Stimulated activated CD4-positive, alpha-beta T cell treated with anti-CD3 and anti-CD28 coated beads, Interleukin-12 subunit alpha, Interleukin-12 subunit beta, amount 100 ng/mL, for 24 hours (primary cell): ENCODE measurements at regions not wholly inside any gene's neighbourhood (a gene's known extent, or its start where the extent isn't known, plus 50 kb on each side); places are given as distances from the start of the nearest gene placed in this dataset.
"Not testable (repeated sequence)": the region's sequence is repeated elsewhere in the genome, so short reads cannot be mapped to it uniquely, and the experiment has no call there.

Source experiments
- DNase-seq, 2 experiments: peaks; one replicate each; pipeline ENCODE4 v3.0.0-alpha.2; 2020; ENCODE audit warnings: low read depth in 2 of 2

DNA sequence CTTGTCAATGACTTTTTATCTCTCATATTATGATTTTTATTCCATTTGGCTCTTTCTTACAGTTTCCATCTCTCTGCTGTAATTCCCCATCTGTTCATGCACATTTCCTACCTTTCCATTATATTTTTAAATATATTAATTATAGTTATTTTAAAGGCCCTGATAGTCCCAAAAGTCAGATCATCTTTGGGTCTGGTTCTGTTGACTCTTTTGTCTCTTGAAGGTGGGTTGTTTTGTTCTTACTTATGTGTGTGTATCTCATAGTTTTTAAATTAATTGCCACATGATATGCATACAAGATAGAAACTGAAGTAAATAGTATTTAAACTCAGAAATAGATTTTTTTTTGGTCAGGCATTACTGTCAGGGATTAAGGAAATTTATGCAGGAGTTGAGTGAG is 178.0 kb upstream of the AJAP1 start:
- no peak for DNase-seq

DNA sequence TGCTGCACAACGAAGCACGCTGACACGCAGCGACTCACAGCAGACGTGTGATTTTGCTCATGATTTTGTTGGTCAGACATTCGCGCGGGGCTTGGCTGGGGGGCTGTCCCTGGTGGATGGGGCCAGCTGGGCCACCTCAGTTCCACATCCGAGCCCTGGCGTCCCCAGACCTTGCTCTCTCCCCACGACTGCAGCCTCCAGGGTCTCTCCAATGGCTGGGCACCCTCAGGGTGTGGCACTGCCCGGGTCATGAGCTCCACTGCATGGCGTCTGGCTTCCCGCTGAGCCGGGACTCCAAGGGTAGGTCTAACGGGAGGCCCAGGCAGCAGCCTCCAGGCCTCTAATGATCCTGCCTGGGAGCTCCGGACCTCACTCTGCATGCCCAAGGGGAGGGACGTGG is 173.0 kb upstream of the AJAP1 start:
- no peak for DNase-seq

- DNase-seq, result no peak
Observed at GRCh38 chr1:4482526-4482925, 171.9 kb upstream of the AJAP1 start.

GRCh38 chr1:4483021-4483625 is 171.3 kb upstream of the AJAP1 start:
- no peak for DNase-seq

DNA sequence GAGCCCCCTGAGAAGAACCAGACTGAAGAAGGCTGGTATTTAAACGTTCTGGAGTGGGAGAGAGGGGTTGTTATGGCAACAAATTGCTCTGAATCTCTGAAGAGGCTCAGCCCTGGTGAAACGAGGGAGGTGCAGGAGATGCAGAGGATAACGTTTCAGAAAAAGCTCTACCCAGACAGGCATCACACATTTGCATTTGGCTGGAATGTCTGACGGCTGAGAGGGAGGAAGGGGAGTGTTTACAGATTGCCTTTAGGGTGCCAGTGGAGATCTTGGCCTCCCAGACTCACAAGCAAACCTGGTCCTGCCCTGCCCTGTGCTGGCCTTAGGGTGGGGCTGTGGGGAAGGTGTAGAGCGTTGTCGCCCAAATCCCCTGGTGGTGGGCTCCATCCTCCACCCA is 169.0 kb upstream of the AJAP1 start:
- DNase-seq, result no peak

DNA sequence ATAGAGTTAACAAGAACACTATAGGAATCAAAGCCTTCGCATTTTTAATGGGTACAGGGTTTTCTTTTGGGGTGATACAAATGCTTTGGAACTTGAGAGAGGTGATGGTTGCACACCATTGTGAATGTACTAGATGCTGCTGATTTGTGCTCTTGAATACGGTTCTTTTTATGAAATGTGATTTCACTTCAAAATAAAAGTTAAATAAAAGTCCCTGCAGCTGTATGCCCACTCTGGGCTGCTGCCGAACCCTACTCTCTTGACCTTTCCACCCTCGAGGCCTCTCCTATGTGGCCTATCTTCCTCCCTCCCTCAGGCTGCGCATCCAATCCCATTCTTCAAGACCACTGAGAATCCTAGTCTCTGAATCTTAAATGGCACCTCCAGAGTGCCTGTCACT is 168.5 kb upstream of the AJAP1 start:
- no peak for DNase-seq

GRCh38 chr1:4486408-4487120 is 167.8 kb upstream of the AJAP1 start:
- no peak for DNase-seq

- DNase-seq, result no peak
Observed at GRCh38 chr1:4488018-4488417, 166.4 kb upstream of the AJAP1 start.

DNA sequence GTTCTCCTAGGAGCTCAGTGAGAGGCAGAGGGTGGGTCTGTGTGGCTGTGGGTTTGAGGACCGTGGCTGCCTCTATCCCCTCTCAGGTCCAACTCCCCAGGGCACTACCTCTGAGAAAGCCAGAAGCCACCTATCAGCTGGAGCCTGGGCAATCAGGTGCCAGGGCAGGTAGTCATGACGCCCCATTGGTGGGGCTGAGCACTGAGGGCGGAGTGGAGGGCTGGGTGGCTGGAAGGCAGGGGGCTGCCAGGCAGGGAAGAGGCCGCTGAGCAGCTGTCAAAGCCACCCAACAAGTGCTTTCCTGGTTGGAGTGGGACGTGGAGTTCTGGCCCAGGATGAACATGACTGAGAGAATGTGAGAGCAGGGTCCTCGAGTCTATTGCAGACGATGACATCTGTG is 164.9 kb upstream of the AJAP1 start:
- DNase-seq, result no peak

DNA sequence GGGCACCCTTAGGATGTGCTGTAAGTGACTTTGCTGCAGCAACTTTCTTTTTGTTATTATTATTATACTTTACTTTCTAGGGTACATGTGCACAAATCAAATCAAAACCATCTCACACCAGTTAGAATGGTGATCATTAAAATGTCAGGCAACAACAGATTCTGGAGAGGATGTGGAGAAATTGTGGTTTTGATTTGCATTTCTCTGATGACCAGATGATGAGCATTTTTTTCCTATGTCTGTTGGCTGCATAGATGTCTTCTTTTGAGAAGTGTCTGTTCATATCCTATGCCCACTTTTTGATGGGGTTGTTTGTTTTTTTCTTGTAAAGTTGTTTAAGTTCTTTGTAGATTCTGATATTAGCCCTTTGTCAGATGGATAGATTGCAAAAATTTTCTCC is 164.4 kb upstream of the AJAP1 start:
- not testable (repeated sequence) for DNase-seq

DNA sequence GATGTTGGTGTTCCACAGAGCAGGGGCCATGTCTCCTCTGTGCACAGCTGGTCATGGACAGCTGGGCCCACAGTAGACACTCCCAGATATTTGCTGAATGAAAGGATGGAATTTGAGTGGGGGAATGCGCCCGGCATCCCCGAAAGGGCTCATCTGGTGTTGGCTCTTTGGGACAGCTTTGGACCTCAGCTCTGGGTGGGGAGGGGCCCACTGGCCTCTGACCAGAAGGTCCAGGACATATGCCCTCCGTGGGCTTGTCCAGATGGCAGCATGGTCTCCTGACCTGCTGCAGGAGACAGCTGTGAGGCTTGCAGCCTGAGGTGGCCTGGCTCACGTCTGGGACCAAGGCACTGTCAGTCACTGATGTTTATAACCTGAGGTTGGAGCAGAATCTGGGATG is 160.4 kb upstream of the AJAP1 start:
- DNase-seq, result no peak

DNA sequence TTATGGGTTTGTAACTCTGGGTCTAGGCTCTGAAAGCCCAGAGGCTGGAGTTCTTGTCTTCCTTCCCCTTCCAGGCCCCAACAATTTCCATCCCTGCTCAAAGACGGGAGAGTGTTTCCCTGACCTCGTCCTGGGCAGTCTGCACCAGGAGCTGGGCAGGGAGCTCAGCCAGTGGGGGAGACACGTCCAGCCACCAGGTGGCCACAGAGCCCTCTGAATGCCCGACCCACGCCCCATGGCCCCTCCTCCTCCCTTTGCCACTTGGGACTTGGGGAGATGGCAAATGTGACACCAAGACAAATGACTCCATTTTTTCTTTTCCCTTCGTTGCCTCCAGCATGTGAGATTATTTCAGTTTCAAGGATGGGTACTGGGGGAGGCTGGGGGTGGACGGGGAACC is 159.9 kb upstream of the AJAP1 start:
- no peak for DNase-seq

- DNase-seq, result no peak
Observed at GRCh38 chr1:4495809-4496208, 158.6 kb upstream of the AJAP1 start.

- DNase-seq, result no peak
Observed at GRCh38 chr1:4500441-4500840, 154.0 kb upstream of the AJAP1 start.

DNA sequence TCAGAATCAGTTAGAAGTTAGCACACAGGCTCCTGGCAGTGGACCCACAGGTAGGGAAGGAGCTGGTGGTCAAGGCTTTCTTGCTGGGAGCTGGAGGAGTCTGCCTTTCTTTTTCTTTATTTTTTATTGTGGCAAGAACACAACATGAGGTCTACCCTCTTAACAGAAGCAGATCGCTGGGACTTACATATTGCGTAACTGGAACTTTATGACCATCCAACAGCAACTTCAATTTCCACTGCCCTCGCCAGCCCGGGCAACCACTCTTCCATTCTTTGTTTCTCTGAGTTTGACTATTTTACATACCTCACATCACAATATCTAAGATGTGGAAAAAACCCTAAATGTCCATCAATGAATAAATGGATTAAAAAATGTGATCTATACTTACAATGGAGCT is 147.8 kb upstream of the AJAP1 start:
- no peak for DNase-seq

DNA sequence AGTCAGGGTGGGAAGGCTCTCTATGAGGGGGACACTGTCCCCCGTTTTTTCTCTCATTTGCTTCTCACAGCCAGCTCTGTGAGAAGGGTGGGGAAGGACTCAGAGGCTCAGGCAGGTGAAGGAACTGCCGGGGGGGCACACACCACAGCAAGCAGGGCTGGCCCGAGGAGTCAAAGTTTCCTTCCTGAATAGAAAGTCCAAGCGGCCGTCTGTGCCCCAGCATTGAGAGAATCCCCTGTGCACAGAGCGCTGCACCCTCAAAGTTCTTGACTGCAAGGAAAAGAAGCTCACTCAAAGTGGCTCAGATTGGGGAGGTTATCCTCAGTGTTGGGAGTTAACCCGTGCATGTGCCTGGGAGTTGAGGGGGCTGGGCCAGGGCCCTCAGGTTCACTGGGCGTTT is 145.2 kb upstream of the AJAP1 start:
- DNase-seq, result no peak

GRCh38 chr1:4510276-4510691 is 144.1 kb upstream of the AJAP1 start:
- DNase-seq, result no peak

GRCh38 chr1:4511374-4511773 is 143.0 kb upstream of the AJAP1 start:
- no peak for DNase-seq

DNA sequence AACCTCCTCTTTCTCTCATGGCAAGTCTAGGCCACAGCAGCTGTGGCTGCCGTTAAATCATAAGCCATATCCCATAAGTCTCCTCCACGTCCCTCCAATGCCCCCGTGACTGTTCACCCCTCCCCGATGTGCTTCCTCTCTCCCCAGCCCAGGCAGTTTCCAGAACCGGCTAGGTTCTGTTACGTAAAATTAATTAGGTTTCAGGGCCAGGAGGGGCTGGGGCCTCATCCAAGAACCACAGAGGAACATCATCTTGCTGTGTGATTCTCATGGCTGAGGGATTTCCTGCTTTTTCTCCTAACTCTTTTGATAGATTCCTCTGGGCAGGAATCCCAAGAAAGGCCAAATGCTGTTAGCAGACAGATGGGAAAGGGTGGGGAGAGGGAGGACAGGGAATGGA is 141.8 kb upstream of the AJAP1 start:
- no peak for DNase-seq

DNA sequence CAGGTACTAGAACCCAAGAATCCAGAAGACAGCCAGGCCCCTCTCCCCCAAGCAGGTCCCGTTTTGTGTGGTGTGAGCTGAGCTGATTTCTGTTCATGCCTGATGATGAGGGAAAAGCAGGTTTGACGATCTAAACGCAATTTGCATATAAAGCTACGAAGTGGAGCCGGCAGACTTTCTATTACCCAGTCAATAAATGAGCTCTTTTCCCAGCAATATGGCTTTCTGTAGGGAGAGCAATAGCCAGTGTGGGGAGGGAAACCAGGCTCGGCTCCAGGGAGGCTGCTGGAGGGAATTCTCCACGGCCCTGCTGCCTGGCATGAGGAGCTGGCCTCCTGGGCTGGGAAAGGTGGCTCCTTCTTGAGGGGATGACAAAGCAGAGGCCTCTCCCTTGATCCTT is 140.7 kb upstream of the AJAP1 start:
- no peak for DNase-seq

GRCh38 chr1:4515727-4516289 is 138.6 kb upstream of the AJAP1 start:
- no peak for DNase-seq

- no peak for DNase-seq
Observed at GRCh38 chr1:4516596-4516995, 137.8 kb upstream of the AJAP1 start.

GRCh38 chr1:4517186-4517954 is 137.0 kb upstream of the AJAP1 start:
- DNase-seq, result no peak
